OCI-LY3 (cell line): ENCODE measurements at regions not wholly inside any gene's neighbourhood (a gene's known extent, or its start where the extent isn't known, plus 50 kb on each side); places are given as distances from the start of the nearest gene placed in this dataset.

Experiments
- CTCF ChIP-seq: fragments of 200-600, 300-600 bp; sonication (generic); IDR thresholded peaks from 2 replicates; pipeline ENCODE4 v1.5.1; 2014; ENCODE audit warnings: antibody characterized with exemption, low read length, low read depth
- EZH2phosphoT487 ChIP-seq: fragments of 200-600 bp; shearing (Covaris generic); IDR thresholded peaks from 2 replicates; pipeline ENCODE4 v1.6.1; 2018; ENCODE audit warnings: antibody characterized with exemption, mixed run types, low read depth

GRCh38 chr12:67922245-67922644 lies 67.0 kb upstream of the IFNG-AS1 start:
- TF ChIP-seq CTCF: no peak
- TF ChIP-seq EZH2phosphoT487: no peak
